ENCODE measurements at regions not wholly inside any gene's neighbourhood (a gene's known extent, or its start where the extent isn't known, plus 50 kb on each side); places are given as distances from the start of the nearest gene placed in this dataset.
"Not testable (repeated sequence)": the region's sequence is repeated elsewhere in the genome, so short reads cannot be mapped to it uniquely, and the experiment has no call there.

DNA sequence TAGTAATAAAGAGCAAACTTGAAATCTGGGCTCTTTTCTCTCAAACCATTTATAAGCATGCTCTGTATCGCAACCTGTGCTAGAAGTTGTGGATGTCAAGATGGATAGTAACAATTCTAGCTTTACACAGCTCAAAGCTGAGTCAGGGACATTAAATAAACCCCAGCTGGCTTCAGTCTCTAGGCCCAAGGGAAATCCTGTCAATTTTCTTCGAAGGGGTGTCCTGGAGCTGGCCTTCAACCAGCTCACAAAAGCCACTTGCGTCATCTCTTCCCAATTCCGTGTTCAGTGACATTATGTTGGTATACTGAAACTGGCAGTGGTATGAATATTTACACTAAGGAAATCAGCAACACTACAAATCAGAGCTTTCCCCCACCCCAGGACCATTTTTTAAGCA lies 89.8 kb upstream of the PRKG2 start:
- POLR2A ChIA-PET (ENCODE audit: low non-redundant PET): no interaction called here
- CTCF ChIA-PET: no interaction called here

DNA sequence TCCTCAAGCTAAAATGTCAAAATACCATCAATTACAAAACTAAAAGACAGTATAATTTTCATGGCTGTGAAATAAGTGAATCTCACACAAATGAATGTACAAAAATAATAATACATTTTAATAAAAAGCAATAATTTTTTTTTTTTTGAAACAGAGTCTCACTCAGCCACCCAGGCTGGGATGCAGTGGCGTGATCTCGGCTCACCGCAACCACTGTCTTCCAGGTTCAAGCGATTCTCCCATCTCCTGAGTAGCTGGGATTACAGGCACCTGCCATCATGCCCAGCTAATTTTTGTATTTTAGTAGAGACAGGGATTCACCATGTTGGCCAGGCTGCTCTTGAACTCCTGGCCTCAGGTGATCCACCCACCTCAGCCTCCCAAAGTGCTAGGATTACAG lies 85.3 kb upstream of the PRKG2 start:
- POLR2A ChIA-PET (ENCODE audit: low non-redundant PET); CTCF ChIA-PET: not testable (repeated sequence)

More for the DNA sequence above, 89.8 kb upstream of the PRKG2 start:
- DNase-seq (ENCODE audit: low spot score): no peak
- H3K27ac ChIP-seq: no peak overlapping the region
- TF ChIP-seq CTCF (conservative IDR thresholded peaks at IDR 0.05; ENCODE audit: low read depth): no peak

DNA sequence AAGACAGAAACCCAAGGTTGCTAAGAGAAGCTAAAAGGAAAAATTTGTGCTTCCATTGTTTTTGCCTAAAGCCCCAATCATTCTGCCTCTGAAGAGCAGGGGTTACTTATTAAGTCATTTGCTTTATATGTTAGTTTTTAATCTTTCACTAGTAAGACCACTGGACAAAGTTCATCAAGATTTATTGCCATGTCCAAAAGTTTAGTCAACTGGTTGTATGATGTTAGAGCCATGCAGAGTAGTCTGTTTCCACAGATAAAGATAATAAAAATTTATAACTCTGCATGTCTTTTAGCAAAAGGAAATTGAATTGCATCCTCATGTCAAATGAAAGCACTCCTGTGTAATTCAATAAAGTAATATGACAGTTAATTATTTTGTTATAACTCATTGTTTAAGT lies 75.8 kb upstream of the PRKG2 start:
- DNase-seq (ENCODE audit: low spot score): no peak

More for the DNA sequence above, 85.3 kb upstream of the PRKG2 start:
- DNase-seq (ENCODE audit: low spot score); H3K27ac ChIP-seq: not testable (repeated sequence)

GRCh38 chr4:81287101-81287500 lies 72.1 kb upstream of the PRKG2 start:
- DNase-seq (ENCODE audit: low spot score): no peak
- TF ChIP-seq CTCF (conservative IDR thresholded peaks at IDR 0.05; ENCODE audit: low read depth): no peak
- CTCF ChIA-PET: no interaction called here
- POLR2A ChIA-PET (ENCODE audit: low non-redundant PET): no interaction called here
- no peak overlapping the region for H3K27ac ChIP-seq

More for the DNA sequence above, 75.8 kb upstream of the PRKG2 start:
- CTCF ChIA-PET: no interaction called here
- TF ChIP-seq CTCF (conservative IDR thresholded peaks at IDR 0.05; ENCODE audit: low read depth): no peak
- no peak overlapping the region for H3K27ac ChIP-seq
- POLR2A ChIA-PET (ENCODE audit: low non-redundant PET): no interaction called here

DNA sequence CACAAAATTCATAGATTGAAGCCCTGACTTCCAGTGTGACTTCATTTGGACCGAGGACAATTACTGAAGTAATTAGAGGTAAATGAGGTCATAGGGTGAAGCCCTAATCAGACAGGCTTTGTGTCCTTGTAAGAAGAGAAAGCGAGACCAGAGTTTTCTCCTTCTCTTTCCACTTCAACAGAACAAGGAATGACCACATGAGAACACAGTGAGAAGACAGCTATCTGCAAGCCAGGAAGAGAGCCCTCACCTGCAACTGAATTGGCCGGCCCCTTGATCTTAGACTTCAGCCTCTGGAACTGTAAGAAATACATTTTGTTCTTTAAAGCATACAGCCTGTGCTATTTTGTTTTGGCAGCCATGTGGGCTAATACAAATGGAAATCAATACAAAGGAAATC lies 67.1 kb upstream of the PRKG2 start:
- no peak for TF ChIP-seq CTCF (conservative IDR thresholded peaks at IDR 0.05; ENCODE audit: low read depth)
- no peak for DNase-seq (ENCODE audit: low spot score)
- ChIA-PET POLR2A (ENCODE audit: low non-redundant PET) (no interaction called here), CTCF (no interaction called here)
- H3K27ac ChIP-seq: no peak overlapping the region

DNA sequence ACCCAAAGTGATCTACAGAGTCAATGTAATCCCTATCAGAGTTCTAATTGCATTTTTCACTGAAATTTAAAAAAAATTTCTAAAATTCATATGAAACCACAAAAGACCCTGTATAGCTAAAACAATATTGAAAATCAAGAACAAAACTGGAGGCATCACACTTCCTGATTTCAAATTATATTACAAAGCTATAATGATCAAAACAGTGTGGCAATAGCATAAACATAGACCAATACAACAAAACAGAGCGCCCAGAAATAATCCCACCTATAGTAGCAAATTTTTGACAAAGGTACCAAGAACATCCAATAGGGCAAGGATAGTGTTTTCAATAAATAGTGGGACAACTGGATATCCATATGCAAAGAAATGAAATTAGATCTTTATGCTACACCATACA lies 59.4 kb upstream of the PRKG2 start:
- TF ChIP-seq CTCF (conservative IDR thresholded peaks at IDR 0.05; ENCODE audit: low read depth): no peak
- no peak overlapping the region for H3K27ac ChIP-seq
- CTCF ChIA-PET: no interaction called here
- no peak for DNase-seq (ENCODE audit: low spot score)
- POLR2A ChIA-PET (ENCODE audit: low non-redundant PET): no interaction called here

DNA sequence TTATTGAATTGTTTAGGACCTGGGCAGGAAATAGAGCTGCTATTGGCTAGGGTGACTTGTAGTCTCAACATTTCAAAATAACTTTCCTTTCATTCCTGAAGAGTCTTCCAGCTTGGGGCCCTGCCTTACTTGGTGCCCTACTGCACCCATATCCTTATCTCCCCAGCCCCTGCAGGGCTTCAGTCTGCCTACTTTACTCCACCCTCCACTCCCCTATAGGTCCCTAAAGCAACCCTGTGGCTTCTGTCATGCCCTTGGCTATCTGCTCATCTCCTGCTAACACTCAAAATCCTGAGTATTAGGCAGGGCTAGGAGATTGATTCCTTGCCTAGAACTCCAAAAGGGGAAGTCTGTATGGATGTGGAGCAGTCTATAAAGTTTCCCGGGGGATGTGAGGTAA lies 57.6 kb upstream of the PRKG2 start:
- ChIA-PET POLR2A (ENCODE audit: low non-redundant PET) (no interaction called here), CTCF (no interaction called here)
- no peak for DNase-seq (ENCODE audit: low spot score)
- no peak overlapping the region for H3K27ac ChIP-seq
- TF ChIP-seq CTCF (conservative IDR thresholded peaks at IDR 0.05; ENCODE audit: low read depth): no peak
